PC-3 (cell line): ENCODE measurements at regions not wholly inside any gene's neighbourhood (a gene's known extent, or its start where the extent isn't known, plus 50 kb on each side); places are given as distances from the start of the nearest gene placed in this dataset.

Experiments used
- CTCF ChIP-seq: fragments of 300-600 bp; sonication (generic); conservative IDR thresholded peaks from 2 replicates; pipeline ENCODE4 v1.5.1; 2017; ENCODE audit warnings: antibody characterized with exemption, low read depth, mild to moderate bottlenecking, low read length
- EZH2 ChIP-seq: fragments of 300-600 bp; sonication (generic); IDR thresholded peaks from one replicate; pipeline ENCODE4 v1.6.1; 2017; ENCODE audit warnings: antibody characterized with exemption, mild to moderate bottlenecking, low read length; ENCODE audit not compliant: unreplicated experiment
- EZH2phosphoT487 ChIP-seq: fragments of 300-600 bp; sonication (generic); IDR thresholded peaks from 2 replicates; pipeline ENCODE4 v1.6.1; 2018; ENCODE audit warnings: mild to moderate bottlenecking, antibody characterized with exemption, low read length, borderline replicate concordance

GRCh38 chr3:127369356-127369935 is 81.6 kb upstream of the PRR20G start:
- TF ChIP-seq EZH2 (no peak), CTCF (no peak), EZH2phosphoT487 (no peak)
